ENCODE measurements at regions not wholly inside any gene's neighbourhood (a gene's known extent, or its start where the extent isn't known, plus 50 kb on each side); places are given as distances from the start of the nearest gene placed in this dataset.

DNA sequence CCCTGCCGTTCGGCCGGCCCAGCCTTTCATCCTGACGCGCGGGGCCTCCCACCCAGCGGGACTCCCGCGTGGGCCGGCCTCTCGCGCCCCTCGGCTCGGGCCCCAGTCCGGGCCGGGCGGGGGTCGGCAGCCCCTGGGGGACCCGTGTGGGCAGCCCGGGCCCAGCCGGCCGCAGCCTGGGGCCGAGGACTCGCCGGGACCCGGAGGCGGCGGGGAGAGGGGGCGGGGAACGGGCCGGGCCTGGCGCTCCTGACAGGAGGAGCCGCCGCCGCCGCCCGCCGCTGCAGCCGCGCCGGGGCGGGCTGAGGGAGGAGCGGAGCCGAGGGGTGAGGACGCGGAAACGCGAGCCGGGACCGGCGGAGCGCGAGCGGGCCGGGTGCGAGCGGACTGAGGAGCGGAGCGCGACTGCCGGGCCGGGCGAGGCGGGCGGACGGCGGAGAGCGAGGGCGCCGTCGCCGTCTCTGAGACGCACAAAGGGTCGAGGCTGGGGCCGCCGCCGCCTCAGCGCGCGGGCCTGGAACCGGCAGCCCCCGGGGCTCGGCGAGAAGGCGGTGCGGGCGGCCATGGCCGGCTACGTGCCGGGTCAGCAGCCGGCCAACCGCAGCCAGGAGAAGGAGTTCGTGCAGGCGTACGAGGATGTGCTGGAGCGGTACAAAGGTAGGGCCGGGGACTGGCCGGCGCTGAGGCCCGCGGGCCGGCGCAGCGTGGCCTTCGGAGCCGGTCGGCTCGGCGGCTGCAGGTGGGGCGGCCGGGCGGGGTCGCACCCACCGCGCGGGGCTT lies 79.1 kb downstream of the NDUFS5 start:
- H3K36me3 Mint-ChIP-seq, result no peaks in the 10 kb centered on the region
- no peak overlapping the region for H3K4me3 Mint-ChIP-seq
- peak; percentile 40 to 71 for DNase-seq (ENCODE audit: low spot score in 2 of 2)
- H3K9me3 Mint-ChIP-seq, result no peaks in the 10 kb centered on the region
- peak overlapping the region; percentile 78 for H3K27ac Mint-ChIP-seq
- ATAC-seq, result peak; percentile 81
- H3K4me1 Mint-ChIP-seq, result peaks cover 28% of the 10 kb centered on the region

DNA sequence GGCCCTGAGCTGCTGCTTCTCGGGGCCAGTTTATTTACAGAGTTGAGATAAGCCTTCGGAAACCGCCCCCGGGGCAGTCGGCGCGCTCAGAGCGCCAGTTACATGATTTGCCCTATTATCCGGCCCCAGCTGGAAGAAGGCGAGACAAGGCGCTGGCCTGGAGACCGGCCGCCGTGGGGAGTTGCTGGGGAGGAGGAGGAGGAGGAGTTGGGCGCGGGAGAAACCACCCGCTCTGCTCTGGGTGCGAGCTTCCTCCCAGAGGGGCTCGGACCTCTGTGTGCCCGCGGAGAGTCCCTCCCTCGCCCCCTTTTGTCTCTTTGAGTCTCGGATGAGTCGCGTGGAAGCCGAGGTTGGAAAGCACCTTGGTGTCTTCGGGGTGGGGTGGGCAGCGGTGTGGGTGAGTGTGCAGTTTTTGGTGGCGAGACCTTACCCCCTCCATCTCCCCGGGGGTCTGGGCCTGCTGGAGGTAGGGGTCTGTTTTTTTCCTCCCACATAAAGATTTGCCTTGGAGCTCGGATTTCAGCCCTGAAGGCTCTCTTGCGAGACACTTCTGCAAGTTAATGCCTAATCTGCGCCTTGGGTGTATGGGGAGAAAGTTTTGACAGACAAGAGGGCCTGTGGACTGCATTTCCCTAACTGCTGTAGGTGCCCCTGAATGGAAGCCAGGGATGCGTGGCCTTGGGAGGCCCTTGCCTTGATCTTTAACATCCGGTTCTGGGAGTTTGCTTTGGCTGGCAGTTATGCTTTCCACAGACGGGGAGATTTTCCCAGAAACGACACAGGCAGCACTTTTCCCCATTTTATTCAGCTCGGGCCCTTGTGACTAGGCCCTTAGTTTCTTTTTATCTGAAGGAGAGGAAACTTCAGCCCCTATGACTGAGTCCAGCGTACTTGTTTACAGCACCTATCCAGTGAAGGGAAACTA lies 80.0 kb downstream of the NDUFS5 start:
- Mint-ChIP-seq H3K36me3 (no peaks in the 10 kb centered on the region), H3K4me1 (peaks cover 33% of the 10 kb centered on the region), H3K9me3 (no peaks in the 10 kb centered on the region), H3K4me3 (no peak overlapping the region), H3K27ac (peak overlapping the region; percentile 78)
- DNase-seq (ENCODE audit: low spot score in 2 of 2) (peak; percentile 8 to 70), ATAC-seq (peak; percentile 48)

DNA sequence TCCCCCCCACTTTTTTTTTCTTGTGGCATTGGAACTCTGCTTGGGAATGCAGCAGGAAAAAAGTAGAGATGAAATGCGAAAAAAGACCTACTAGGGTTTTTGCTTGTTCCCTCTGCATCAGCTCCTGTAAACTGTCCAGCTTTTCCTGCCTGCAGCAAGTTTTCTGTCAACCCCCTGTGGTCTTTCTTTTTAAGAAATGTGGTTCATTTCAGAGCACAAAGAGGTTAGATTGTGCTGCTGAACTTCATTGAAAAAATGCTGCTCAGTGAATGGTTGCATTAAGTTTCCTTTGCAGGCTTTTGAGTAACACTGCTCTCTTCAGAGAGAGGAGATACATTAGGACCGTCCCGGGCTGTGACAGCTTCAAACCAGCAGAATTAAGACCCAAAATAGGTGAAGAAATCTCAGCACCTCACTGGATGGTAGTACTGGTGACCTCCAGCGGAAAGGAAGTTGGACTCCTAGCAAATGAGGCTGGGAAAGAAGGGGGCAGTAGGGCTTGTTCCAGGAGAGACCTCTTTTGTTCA lies 80.7 kb downstream of the NDUFS5 start:
- Mint-ChIP-seq H3K4me3 (no peak overlapping the region), H3K4me1 (peaks cover 33% of the 10 kb centered on the region), H3K27ac (no peak overlapping the region), H3K9me3 (no peaks in the 10 kb centered on the region), H3K36me3 (no peaks in the 10 kb centered on the region)
- DNase-seq (ENCODE audit: low spot score in 2 of 2) (no peak), ATAC-seq (no peak)

DNA sequence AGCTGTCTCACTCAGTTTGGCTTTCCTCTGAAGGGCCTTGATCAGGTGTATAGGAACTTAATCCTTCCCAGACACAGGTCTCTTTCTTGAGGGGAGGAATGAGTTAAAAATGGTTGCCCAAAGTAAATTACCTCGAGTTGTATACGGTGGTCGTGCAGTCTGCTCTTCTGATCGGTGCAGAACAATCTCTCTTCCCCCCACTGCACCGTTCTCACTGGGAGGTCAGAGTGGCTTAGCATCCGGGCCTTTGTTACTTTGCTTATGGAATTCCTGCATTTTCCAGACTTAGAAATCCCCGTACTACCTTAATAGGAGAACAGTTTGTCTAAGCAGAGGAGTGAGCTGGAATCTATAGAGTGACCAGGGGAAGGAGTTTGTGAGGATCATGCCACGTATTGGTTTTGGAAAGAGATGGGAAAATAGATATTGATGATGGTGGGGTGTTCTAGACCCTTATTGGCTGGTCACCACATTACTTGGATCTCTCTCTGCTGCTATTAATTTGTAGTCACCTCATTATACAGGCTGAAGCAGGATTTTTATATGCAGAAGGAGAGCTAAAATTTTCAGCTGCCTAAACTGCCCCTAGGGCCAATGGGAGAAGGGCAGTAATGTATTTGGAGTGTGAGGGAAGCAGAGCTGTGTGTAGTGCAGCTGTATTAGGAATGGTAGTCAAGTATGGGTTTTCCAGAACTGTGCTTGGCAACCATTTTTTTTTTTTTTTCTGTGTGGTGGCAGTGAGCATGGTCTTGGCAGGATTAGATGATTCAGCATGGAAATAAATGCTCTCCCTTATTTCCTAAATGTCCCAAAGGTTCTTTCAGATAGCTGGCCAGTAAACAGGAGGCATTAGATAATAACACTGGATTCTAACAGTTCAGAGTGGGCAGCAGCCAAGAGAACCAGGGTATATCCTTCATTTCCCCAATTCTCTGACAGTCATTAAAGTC lies 81.5 kb downstream of the NDUFS5 start:
- Mint-ChIP-seq H3K4me1 (peaks cover 27% of the 10 kb centered on the region), H3K4me3 (no peak overlapping the region), H3K36me3 (no peaks in the 10 kb centered on the region), H3K9me3 (no peaks in the 10 kb centered on the region), H3K27ac (no peak overlapping the region)
- ATAC-seq (no peak), DNase-seq (ENCODE audit: low spot score in 2 of 2) (no peak)

DNA sequence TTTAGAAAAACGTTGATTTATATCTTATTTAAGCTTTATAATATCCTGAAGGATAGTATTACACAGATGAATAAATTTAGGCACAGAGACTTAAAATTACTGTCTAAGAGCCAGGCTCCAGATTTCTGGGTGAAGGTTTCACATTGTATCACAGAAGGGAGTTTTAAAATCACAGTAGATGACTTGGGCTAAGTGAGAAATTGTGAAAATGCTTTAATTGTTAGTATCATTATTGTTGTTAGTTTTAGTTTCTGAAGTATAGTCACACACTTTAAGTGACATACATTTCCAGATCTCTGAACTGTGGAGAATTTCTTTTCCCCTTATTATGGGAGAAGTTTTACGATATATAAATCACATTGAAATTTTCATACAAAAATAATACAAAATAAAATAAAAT lies 83.5 kb downstream of the NDUFS5 start:
- no peaks in the 10 kb centered on the region for H3K9me3 Mint-ChIP-seq
- no peak overlapping the region for H3K4me3 Mint-ChIP-seq
- H3K4me1 Mint-ChIP-seq, result peaks cover 8% of the 10 kb centered on the region
- H3K27ac Mint-ChIP-seq, result no peak overlapping the region
- H3K36me3 Mint-ChIP-seq, result no peaks in the 10 kb centered on the region
- DNase-seq (ENCODE audit: low spot score in 2 of 2), result no peak
- ATAC-seq, result peak; percentile 68

DNA sequence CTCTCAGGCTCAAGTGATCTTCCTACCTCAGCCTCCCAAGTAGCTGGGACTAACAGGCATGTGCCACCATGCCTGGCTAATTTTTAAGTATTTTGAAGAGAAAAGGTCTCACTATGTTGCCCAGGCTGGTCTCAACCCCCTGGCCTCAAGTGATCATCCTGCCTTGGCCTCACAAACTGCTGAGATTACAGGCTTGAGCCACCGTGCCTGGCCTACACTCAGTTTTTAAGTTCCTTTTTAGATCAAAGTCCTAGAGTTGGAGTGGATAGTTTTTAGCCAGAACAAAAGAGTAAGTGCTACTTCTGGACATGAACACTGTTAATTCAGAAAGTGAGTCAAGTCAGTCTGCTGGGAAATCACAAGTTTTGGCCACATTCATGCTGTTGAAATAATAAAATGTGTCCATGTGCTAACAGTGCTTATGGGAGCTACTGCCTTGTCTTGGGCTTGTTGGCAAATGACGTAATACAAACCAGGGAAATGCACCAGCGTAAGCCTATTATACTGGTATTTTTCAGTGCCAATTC lies 84.2 kb downstream of the NDUFS5 start:
- H3K36me3 Mint-ChIP-seq, result no peaks in the 10 kb centered on the region
- DNase-seq (ENCODE audit: low spot score in 2 of 2), result no peak
- ATAC-seq, result no peak
- H3K4me3 Mint-ChIP-seq, result peak overlapping the region; percentile 9
- no peak overlapping the region for H3K27ac Mint-ChIP-seq
- H3K4me1 Mint-ChIP-seq, result peaks cover 7% of the 10 kb centered on the region
- no peaks in the 10 kb centered on the region for H3K9me3 Mint-ChIP-seq

DNA sequence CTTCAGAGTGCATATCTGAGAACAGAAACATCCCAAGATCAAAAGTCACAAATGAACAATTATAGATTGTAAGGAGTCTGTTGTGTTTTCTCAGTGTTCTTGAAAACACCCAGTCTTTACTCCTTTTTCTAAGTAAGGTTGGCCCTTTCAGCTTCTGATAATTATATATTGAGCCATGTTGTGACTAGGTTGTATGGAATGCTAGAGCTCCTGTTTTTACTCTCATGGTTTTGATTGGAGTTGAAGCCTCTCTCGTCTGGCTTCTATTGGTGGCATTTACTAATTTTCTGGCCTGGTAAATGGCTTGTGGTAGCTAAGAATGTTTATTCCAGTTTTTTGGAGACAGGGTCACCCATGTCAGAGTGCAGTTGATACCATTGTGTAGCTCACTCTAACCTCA lies 84.7 kb downstream of the NDUFS5 start:
- no peaks in the 10 kb centered on the region for H3K9me3 Mint-ChIP-seq
- no peak overlapping the region for H3K27ac Mint-ChIP-seq
- H3K4me3 Mint-ChIP-seq, result no peak overlapping the region
- ATAC-seq (no peak), DNase-seq (ENCODE audit: low spot score in 2 of 2) (no peak)
- peaks cover 7% of the 10 kb centered on the region for H3K4me1 Mint-ChIP-seq
- no peaks in the 10 kb centered on the region for H3K36me3 Mint-ChIP-seq

DNA sequence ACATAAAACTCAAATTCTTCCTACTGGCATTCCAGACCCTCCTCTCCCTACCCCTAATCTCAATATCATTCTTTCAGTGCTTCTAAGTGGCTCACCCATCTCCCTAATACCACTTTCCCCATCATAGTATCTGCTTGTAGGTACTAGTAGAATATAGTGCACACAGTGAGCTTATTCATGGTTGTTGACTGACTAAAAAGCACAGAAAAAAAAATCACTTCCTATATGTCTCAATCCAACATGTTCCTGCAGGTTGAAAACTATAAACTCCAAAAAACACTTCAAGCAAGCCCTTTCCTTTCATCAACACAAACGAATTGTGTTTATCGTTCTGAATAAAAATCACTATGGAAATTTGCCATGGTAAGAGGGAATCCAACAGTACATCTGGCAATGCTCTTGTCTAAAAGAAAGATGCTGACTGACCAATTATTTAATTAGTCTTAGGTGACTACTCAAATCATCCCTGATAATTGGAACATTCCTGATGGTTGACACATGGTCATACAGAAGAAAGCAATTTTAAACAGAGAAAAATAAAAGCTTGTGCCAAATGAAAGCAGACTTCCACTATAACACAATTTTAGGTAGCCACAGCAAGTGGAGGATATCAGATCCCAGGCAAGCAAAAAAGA lies 87.1 kb downstream of the NDUFS5 start:
- DNase-seq (ENCODE audit: low spot score in 2 of 2) (no peak), ATAC-seq (no peak)
- H3K4me1 Mint-ChIP-seq, result peaks cover 7% of the 10 kb centered on the region
- no peak overlapping the region for H3K4me3 Mint-ChIP-seq
- no peaks in the 10 kb centered on the region for H3K9me3 Mint-ChIP-seq
- H3K27ac Mint-ChIP-seq, result no peak overlapping the region
- H3K36me3 Mint-ChIP-seq, result no peaks in the 10 kb centered on the region

DNA sequence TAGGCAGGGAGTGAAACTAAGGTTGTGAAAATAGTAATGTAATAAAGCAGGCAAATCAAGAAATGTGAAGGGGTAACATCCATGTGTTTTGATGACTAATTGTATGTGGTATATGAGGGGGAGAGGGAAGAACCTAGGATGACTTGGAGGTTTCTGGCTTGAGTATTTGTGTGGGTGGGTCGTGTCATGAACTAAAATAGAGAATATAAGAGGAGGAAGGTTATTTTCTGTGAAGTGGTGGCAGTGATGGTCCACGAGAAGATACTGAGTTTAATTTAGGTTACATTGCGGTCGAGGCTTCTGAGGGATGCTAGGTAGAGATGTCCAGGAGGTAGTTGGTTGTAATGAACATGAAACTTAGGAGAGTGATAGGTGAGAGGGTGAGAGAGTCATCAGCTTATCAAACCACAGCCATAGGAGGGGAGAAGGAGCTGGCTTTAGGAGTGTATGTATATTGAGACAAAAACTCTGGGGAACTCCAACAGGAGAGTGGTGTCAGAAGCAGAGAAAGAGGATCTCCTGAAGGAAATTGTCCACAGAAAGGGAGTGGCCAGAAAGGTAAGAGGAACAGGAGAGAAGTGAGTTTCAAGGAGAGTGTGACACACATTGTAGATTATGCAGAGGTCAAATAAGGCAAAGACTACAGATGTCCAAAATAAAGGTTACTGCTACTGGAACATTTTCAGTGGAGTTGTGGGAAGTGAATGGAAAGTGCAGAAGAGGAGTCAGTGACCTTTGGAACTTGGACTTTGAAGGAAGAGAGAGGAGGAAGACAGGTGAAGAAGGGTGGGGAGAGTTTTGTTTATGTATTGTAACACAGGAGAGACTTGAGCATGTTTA lies 89.0 kb upstream of the MACF1 start:
- no peak for DNase-seq (ENCODE audit: low spot score in 2 of 2)
- no peaks in the 10 kb centered on the region for H3K9me3 Mint-ChIP-seq
- peaks cover 2% of the 10 kb centered on the region for H3K4me1 Mint-ChIP-seq
- H3K4me3 Mint-ChIP-seq, result no peak overlapping the region
- peak; percentile 91 for ATAC-seq
- H3K27ac Mint-ChIP-seq, result no peak overlapping the region
- H3K36me3 Mint-ChIP-seq, result no peaks in the 10 kb centered on the region

DNA sequence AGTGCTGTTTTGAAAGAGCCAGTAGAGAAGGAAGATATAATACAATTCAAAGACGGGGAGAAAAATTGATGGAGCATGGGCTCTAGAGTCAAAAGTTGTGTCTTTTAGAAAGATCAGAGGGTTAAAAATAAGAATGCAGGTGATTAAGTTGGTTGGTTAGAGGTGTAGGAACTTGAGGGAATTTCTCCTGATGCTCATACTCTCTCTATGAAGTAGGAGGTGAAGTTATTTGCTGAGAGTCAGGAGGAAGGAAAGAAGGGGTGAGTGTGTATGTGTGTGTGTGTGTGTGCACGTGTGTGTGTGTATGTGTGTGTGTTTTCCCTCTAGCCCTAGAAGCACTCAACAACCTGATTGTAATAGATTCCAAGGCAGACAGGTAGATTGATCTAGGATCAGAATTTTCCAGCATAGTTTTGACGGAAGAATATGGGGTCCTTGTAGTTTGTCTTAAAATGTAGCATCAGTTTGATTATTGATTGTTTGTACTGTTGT lies 88.3 kb upstream of the MACF1 start:
- H3K27ac Mint-ChIP-seq, result no peak overlapping the region
- no peak overlapping the region for H3K4me3 Mint-ChIP-seq
- ATAC-seq (peak; percentile 52), DNase-seq (ENCODE audit: low spot score in 2 of 2) (no peak)
- H3K9me3 Mint-ChIP-seq, result no peaks in the 10 kb centered on the region
- H3K4me1 Mint-ChIP-seq, result no peaks in the 10 kb centered on the region
- no peaks in the 10 kb centered on the region for H3K36me3 Mint-ChIP-seq

DNA sequence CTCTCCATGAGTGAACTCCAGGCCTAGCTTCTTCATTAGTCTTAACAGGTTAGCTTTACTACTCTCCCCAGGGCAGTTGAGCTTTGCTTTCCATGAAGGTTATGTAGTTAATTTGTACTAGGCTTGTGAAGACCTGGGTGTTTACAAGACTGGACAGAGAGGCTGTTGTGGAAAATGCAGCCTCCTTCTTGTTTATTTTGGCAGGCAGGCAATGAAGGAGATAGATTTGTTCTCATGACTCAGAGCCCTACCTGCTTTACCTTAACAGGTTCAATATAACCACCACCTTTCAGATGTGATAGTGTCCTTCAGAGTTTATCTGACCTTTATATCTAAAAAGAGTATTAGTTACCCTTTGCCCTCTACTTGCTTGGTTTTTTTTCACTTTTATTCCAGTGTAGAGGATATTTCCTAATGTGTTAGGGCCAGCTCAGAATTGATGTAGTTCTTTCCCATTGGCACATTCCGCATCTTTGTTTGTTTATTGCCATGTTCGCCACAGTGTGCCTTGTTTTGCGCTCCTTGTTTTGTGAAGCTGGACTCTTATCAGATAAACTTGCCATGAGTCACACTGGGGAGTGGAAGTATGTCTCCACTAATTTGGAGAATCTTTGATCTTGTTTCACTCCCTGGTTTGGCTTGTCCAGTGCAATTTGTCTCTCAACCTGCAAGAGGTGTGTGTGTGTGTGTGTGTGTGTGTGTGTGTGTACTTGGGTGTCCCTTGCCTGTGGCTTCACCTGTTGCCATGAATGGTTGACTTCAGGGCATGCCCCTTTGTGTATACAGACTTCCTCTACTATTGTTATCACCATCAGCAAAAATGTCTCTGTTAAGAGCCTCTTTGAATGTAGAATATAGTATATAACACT lies 87.4 kb upstream of the MACF1 start:
- Mint-ChIP-seq H3K4me3 (no peak overlapping the region), H3K9me3 (no peaks in the 10 kb centered on the region), H3K4me1 (no peaks in the 10 kb centered on the region), H3K36me3 (no peaks in the 10 kb centered on the region), H3K27ac (no peak overlapping the region)
- no peak for DNase-seq (ENCODE audit: low spot score in 2 of 2)
- ATAC-seq, result no peak

DNA sequence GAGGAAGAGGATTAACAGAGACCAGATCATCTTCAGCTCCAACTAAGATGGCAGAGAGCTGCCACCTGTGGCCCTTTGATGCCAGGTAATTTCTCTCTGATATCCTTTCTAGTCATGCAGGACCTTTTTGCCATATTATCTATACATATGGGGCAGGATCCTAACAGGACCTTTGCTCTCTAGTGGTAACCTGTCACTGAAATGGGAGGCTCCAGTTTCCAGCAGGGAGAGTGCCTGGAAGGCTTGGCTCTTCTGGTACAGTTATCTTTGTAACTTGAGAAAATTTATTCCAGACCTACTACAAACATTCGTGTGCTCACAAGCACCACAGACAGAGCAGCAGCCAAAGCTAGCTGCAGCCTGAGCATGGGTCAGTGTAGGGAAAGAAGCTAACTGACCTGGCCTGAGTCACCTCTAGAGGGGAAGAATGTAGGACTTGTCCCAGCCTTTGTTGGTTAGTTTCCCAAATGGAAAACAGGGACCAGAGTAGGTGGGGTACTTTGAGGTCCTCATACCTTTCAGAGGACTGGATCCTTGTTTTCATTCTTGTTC lies 86.5 kb upstream of the MACF1 start:
- DNase-seq (ENCODE audit: low spot score in 2 of 2) (no peak), ATAC-seq (no peak)
- no peaks in the 10 kb centered on the region for H3K36me3 Mint-ChIP-seq
- H3K4me1 Mint-ChIP-seq, result no peaks in the 10 kb centered on the region
- H3K9me3 Mint-ChIP-seq, result no peaks in the 10 kb centered on the region
- H3K4me3 Mint-ChIP-seq, result no peak overlapping the region
- no peak overlapping the region for H3K27ac Mint-ChIP-seq

Data from stimulated activated effector memory CD8-positive, alpha-beta T cell treated with anti-CD3 and anti-CD28 coated beads, Interleukin-12 subunit alpha, Interleukin-12 subunit beta, amount 100 ng/mL, for 72 hours (primary cell).